GM19035 (cell line): ENCODE measurements at regions not wholly inside any gene's neighbourhood (a gene's known extent, or its start where the extent isn't known, plus 50 kb on each side); places are given as distances from the start of the nearest gene placed in this dataset.

Source experiments
- ATAC-seq: cut with Tn5 transposase; IDR thresholded peaks from one replicate; pipeline ENCODE4 v1.9.1; 2021; ENCODE audit not compliant: unreplicated experiment

GRCh38 chr7:136549756-136550155 lies 318.7 kb upstream of the CHRM2 start:
- no peak for ATAC-seq

- no peak for ATAC-seq
Observed at GRCh38 chr7:136533732-136534131, 334.7 kb upstream of the CHRM2 start.

- ATAC-seq: no peak
Observed at GRCh38 chr7:136530831-136531230, 337.6 kb upstream of the CHRM2 start.

- ATAC-seq: no peak
Observed at GRCh38 chr7:136528329-136528728, 340.1 kb upstream of the CHRM2 start.

- no peak for ATAC-seq
Observed at GRCh38 chr7:136527554-136527953, 340.9 kb upstream of the CHRM2 start.

- ATAC-seq: no peak
Observed at GRCh38 chr7:136526408-136527105, 341.9 kb upstream of the CHRM2 start.

GRCh38 chr7:136523571-136523970 lies 344.9 kb upstream of the CHRM2 start:
- ATAC-seq: no peak

- no peak for ATAC-seq
Observed at GRCh38 chr7:136517971-136518370, 350.5 kb upstream of the CHRM2 start.

GRCh38 chr7:136514776-136515175 lies 353.7 kb upstream of the CHRM2 start:
- ATAC-seq: no peak

- ATAC-seq: no peak
Observed at GRCh38 chr7:136513744-136514143, 354.7 kb upstream of the CHRM2 start.

GRCh38 chr7:136509466-136509865 lies 359.0 kb upstream of the CHRM2 start:
- no peak for ATAC-seq

- no peak for ATAC-seq
Observed at GRCh38 chr7:136502162-136502561, 366.3 kb upstream of the CHRM2 start.

GRCh38 chr7:136501151-136501550 lies 367.3 kb upstream of the CHRM2 start:
- ATAC-seq: no peak

- ATAC-seq: no peak
Observed at GRCh38 chr7:136496551-136496950, 371.9 kb upstream of the CHRM2 start.

- ATAC-seq: no peak
Observed at GRCh38 chr7:136495081-136495480, 373.4 kb upstream of the CHRM2 start.

- no peak for ATAC-seq
Observed at GRCh38 chr7:136492366-136492765, 376.1 kb upstream of the CHRM2 start.

- no peak for ATAC-seq
Observed at GRCh38 chr7:136489808-136490207, 378.6 kb upstream of the CHRM2 start.

GRCh38 chr7:136480901-136481300 lies 387.6 kb upstream of the CHRM2 start:
- no peak for ATAC-seq

GRCh38 chr7:136479922-136480321 lies 388.5 kb upstream of the CHRM2 start:
- no peak for ATAC-seq

GRCh38 chr7:136470179-136470578 lies 398.3 kb upstream of the CHRM2 start:
- no peak for ATAC-seq

- ATAC-seq: no peak
Observed at GRCh38 chr7:136452949-136453348, 415.5 kb upstream of the CHRM2 start.

- no peak for ATAC-seq
Observed at GRCh38 chr7:136446751-136447150, 421.7 kb upstream of the CHRM2 start.

GRCh38 chr7:136441835-136442234 lies 426.6 kb upstream of the CHRM2 start:
- no peak for ATAC-seq
